ENCODE measurements at regions not wholly inside any gene's neighbourhood (a gene's known extent, or its start where the extent isn't known, plus 50 kb on each side); places are given as distances from the start of the nearest gene placed in this dataset.

DNA sequence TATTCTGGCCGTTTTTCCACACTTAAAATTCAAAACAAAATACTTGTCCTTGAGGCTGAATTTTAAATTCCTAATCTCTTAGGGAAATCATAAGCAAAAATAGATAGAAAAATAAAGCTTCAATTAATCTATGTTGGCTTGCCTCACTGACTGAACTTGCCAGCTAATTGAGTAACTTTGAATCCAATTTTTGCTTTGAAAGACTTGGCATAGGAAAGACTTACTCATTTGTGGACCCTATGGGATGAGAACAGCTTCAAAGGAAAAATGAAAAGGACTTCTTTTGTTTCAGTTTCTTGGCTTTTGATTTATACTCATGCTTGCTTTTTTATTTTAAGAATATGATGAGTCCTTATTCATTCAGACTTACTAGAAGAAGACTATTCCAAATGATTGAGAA lies 370.7 kb upstream of the RARB start:
- DNase-seq (ENCODE audit: low read depth) = no peak
- H3K4me3 ChIP-seq (ENCODE audit: low read depth, low read length) = no peak overlapping the region
- TF ChIP-seq, protein P1, sequence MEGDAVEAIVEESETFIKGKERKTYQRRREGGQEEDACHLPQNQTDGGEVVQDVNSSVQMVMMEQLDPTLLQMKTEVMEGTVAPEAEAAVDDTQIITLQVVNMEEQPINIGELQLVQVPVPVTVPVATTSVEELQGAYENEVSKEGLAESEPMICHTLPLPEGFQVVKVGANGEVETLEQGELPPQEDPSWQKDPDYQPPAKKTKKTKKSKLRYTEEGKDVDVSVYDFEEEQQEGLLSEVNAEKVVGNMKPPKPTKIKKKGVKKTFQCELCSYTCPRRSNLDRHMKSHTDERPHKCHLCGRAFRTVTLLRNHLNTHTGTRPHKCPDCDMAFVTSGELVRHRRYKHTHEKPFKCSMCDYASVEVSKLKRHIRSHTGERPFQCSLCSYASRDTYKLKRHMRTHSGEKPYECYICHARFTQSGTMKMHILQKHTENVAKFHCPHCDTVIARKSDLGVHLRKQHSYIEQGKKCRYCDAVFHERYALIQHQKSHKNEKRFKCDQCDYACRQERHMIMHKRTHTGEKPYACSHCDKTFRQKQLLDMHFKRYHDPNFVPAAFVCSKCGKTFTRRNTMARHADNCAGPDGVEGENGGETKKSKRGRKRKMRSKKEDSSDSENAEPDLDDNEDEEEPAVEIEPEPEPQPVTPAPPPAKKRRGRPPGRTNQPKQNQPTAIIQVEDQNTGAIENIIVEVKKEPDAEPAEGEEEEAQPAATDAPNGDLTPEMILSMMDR (IDR thresholded peaks at IDR 0.05; ENCODE audit: insufficient read depth, low read length) = no peak

DNA sequence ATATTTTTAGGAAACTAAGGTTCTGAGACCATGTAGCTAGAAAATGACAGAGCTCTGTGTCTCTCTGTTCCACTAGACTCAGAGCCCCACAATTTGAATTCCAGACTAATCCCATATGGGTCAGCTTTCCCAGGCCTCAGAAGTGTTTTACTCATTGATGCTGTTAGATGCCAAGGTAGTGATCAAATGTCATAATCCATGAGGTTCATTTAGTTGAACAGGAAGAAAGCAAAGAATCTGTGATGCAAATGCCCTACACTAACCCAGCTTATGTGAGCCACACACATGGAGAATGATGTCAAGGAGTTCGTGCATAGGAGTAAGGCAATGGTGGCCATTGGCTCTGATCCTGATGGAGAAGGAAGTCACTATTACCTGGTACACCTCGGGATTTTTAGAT lies 363.4 kb upstream of the RARB start:
- TF ChIP-seq, protein P1 (IDR thresholded peaks at IDR 0.05; ENCODE audit: insufficient read depth, low read length) = no peak
- no peak overlapping the region for H3K4me3 ChIP-seq (ENCODE audit: low read depth, low read length)
- no peak for DNase-seq (ENCODE audit: low read depth)

DNA sequence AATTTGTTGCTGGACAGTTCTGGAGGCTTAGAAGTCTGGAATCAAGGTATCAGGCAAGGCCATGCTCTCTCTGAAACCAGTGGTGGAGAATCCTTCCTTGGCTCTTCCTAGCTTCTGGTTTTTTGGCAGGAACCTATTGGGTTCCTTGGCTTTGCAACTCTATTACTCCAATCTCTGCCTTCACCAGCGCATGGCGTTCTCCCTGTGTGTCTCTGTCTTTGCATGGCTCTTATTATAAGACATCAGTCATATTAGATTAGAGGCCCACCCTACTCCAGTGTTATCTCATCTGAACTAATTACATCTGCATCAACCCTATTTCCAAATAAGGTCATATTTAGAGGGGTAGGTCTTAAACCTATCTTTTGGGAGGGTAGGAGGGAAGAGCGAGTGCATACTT lies 358.1 kb upstream of the RARB start:
- no peak overlapping the region for H3K4me3 ChIP-seq (ENCODE audit: low read depth, low read length)
- DNase-seq (ENCODE audit: low read depth) = no peak
- TF ChIP-seq, protein P1 (IDR thresholded peaks at IDR 0.05; ENCODE audit: insufficient read depth, low read length) = no peak

DNA sequence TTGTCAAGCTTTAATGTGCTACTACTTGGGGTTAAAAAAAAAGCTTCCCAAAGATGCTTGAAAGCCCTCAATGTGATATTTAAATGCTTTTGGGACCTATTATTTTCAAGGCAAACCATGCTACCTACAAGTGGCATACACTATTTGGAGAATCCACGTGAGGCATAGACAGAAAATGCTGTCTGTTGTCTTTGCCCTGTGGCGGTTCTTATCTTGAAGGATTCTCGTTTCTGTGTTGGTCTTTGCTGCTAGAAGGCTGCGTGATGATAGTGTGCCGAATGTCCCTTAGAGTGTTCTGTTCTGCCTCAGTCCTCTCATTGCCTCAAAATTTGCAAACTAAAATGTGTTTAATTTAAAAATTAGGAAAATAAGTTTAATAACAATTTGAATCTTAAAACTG lies 356.2 kb upstream of the RARB start:
- DNase-seq (ENCODE audit: low read depth) = no peak
- no peak overlapping the region for H3K4me3 ChIP-seq (ENCODE audit: low read depth, low read length)
- TF ChIP-seq, protein P1 (IDR thresholded peaks at IDR 0.05; ENCODE audit: insufficient read depth, low read length) = no peak

DNA sequence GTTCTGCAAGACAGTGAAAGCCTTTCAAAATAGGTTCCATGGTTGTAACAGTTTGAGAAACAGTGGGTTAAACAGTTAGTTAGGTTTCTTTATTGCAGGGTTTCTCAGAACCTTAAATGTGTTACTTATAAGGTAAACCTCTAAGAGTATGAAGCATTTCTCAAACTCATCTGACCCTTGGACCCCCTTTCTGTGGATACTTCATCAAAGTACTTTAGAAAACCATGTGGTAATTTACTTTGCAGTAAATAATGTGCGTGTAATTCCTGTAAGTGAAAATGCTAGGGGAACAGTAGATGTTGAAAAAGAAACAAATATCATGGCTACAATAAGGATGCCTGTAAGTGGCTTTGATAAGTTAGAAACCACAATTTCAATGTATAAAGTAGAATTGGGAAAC lies 354.6 kb upstream of the RARB start:
- DNase-seq (ENCODE audit: low read depth) = no peak
- TF ChIP-seq, protein P1 (IDR thresholded peaks at IDR 0.05; ENCODE audit: insufficient read depth, low read length) = no peak
- H3K4me3 ChIP-seq (ENCODE audit: low read depth, low read length) = no peak overlapping the region

DNA sequence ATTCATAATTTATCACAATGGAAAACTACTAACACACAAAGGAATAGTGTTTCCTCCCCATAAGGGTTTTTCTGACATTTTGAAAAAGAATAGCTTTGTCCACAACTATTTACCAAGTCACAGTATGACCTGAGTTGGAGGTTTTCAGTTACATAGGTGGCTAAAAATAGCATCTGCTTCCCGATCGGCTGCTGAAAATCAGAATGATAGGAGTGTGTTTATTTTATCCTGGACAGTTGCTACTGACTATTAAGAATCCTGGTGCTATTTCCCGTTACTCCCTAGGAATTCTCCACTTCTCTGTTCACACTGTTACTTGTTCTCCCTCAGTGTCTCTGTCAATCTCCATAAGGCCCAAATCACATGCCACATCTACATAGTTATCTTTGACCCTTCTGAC lies 353.9 kb upstream of the RARB start:
- no peak for DNase-seq (ENCODE audit: low read depth)
- no peak overlapping the region for H3K4me3 ChIP-seq (ENCODE audit: low read depth, low read length)
- TF ChIP-seq, protein P1 (IDR thresholded peaks at IDR 0.05; ENCODE audit: insufficient read depth, low read length) = no peak

DNA sequence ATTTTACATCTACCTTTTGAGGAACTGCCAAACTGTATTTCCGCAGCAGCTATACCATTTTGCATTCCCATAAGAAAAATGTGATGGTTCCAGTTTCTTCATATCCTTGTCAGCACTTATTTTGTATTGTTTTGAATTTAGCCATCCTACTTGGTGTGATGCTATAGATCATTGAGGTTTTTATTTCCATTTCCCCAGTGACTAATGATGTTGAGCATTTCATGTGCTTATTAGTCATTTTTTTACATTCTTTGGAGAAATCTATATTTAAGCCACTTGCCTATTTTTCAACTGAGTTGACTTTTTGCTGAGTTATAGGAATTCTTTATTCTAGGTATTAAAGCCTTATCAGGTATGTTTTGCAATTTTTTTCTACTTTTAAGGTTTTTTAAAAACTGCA lies 347.6 kb upstream of the RARB start:
- H3K4me3 ChIP-seq (ENCODE audit: low read depth, low read length) = no peak overlapping the region
- TF ChIP-seq, protein P1 (IDR thresholded peaks at IDR 0.05; ENCODE audit: insufficient read depth, low read length) = no peak
- no peak for DNase-seq (ENCODE audit: low read depth)
